PFSK-1 (cell line): ENCODE measurements at regions not wholly inside any gene's neighbourhood (a gene's known extent, or its start where the extent isn't known, plus 50 kb on each side); places are given as distances from the start of the nearest gene placed in this dataset.

ENCODE experiments used
- POLR2AphosphoS5 ChIP-seq: IDR thresholded peaks from 2 replicates; pipeline ENCODE4 v1.6.1; 2012; ENCODE audit warnings: low read depth, mild to moderate bottlenecking, control low read depth, low read length, moderate library complexity
- TAF1 ChIP-seq: IDR thresholded peaks from 2 replicates; pipeline ENCODE4 v1.6.1; 2012; ENCODE audit warnings: low read length, control low read depth, borderline replicate concordance; ENCODE audit not compliant: insufficient read depth

- TF ChIP-seq TAF1 = no peak
- no peak for TF ChIP-seq POLR2AphosphoS5
Observed at GRCh38 chr1:187114792-187115191, 286.0 kb downstream of the PLA2G4A start.
